H1 (cell line): ENCODE measurements at regions not wholly inside any gene's neighbourhood (a gene's known extent, or its start where the extent isn't known, plus 50 kb on each side); places are given as distances from the start of the nearest gene placed in this dataset.

Experiments
- CTCF ChIA-PET: fragments of 300-600 bp; sonication (Branson Sonifier 250); formaldehyde crosslinking; loops from one replicate; lab custom pipeline; 2021; ENCODE audit not compliant: partially characterized antibody; lab: Charles Lee
- POLR2A ChIA-PET: fragments of 300-600 bp; sonication (Branson Sonifier 250); formaldehyde crosslinking; loops from one replicate; lab custom pipeline; 2021; ENCODE audit warnings: inconsistent platforms; ENCODE audit not compliant: partially characterized antibody; lab: Charles Lee
- DNase-seq, 2 experiments: peaks; one replicate each; pipeline versions ENCODE4 v3.0.0 to v3.0.0-alpha.2; 2010 to 2022; ENCODE audit warnings: low spot score in 2 of 2, low read depth in 1 of 2, mixed read lengths in 1 of 2
- FAIRE-seq: peaks from 2 replicates; lab custom pipeline; 2011; peaks lifted over from hg19 to GRCh38; lab: Jason Lieb, UNC
- H2AFZ ChIP-seq: 2 replicates; pipeline ENCODE4 v1.8.1; 2012; ENCODE audit warnings: low read length, inconsistent platforms
- H2AK5ac ChIP-seq: 2 replicates; pipeline ENCODE4 v1.6.1; 2013; ENCODE audit warnings: low read depth, low read length
- H2BK120ac ChIP-seq: replicated peaks from 2 replicates; pipeline ENCODE3; 2013; ENCODE audit warnings: low read depth, low read length, inconsistent platforms
- H2BK12ac ChIP-seq: 2 replicates; pipeline ENCODE4 v1.6.1; 2013; ENCODE audit warnings: low read depth, low read length
- H2BK15ac ChIP-seq: 2 replicates; pipeline ENCODE4 v1.6.1; 2013; ENCODE audit warnings: low read length
- H2BK20ac ChIP-seq: 2 replicates; pipeline ENCODE4 v1.6.1; 2013; ENCODE audit warnings: low read length
- H2BK5ac ChIP-seq: 2 replicates; pipeline ENCODE4 v1.6.1; 2013; ENCODE audit warnings: low read depth, low read length
- H3K14ac ChIP-seq: 2 replicates; pipeline ENCODE4 v1.6.1; 2013; ENCODE audit warnings: inconsistent platforms; ENCODE audit not compliant: insufficient read length
- H3K18ac ChIP-seq: 2 replicates; pipeline ENCODE4 v1.6.1; 2013; ENCODE audit warnings: low read length; ENCODE audit errors: extremely low read depth
- H3K23ac ChIP-seq: 2 replicates; pipeline ENCODE4 v1.6.1; 2013; ENCODE audit warnings: inconsistent platforms; ENCODE audit not compliant: insufficient read length
- H3K23me2 ChIP-seq: 2 replicates; pipeline ENCODE4 v1.6.1; 2013; ENCODE audit warnings: low read depth, low read length
- H3K27ac ChIP-seq: 2 replicates; pipeline ENCODE4 v1.6.1; 2011; ENCODE audit warnings: low read depth, low read length, inconsistent platforms
- H3K27me3 ChIP-seq, 4 experiments: replicated peaks in 1 of 4; 1 replicate in 1 of 4; 2 replicates in 3 of 4; pipeline versions ENCODE4 v1.6.1 to v1.8.1; 2011 to 2013; ENCODE audit warnings: low read length in 3 of 4, mild to moderate bottlenecking in 3 of 4, inconsistent platforms in 2 of 4, mixed read lengths in 2 of 4, moderate library complexity in 1 of 4; ENCODE audit not compliant: control insufficient read depth in 3 of 4, insufficient read depth in 3 of 4; ENCODE audit errors: extremely low read depth in 1 of 4
- H3K36me3 ChIP-seq, 4 experiments: 2 replicates each; pipeline versions ENCODE4 v1.6.1 to v1.8.1; 2011 to 2013; ENCODE audit warnings: mild to moderate bottlenecking in 4 of 4, low read length in 3 of 4, moderate library complexity in 2 of 4, control low read depth in 1 of 4, inconsistent platforms in 1 of 4; ENCODE audit not compliant: insufficient read depth in 4 of 4, control insufficient read depth in 2 of 4
- H3K4ac ChIP-seq: replicated peaks from 2 replicates; pipeline ENCODE3; 2013; ENCODE audit warnings: low read length, low read depth, mixed read lengths, inconsistent platforms; ENCODE audit not compliant: insufficient read length
- H3K4me1 ChIP-seq, 4 experiments: replicated peaks in 1 of 4; 1 replicate in 1 of 4; 2 replicates in 3 of 4; pipeline versions ENCODE4 v1.6.1 to v1.8.1; 2011 to 2013; ENCODE audit warnings: low read length in 3 of 4, inconsistent platforms in 2 of 4, mixed read lengths in 1 of 4; ENCODE audit not compliant: insufficient read depth in 4 of 4, control insufficient read depth in 3 of 4
- H3K4me2 ChIP-seq, 2 experiments: 2 replicates each; pipeline versions ENCODE4 v1.6.1 to v1.8.1; 2011 to 2013; ENCODE audit warnings: low read depth in 2 of 2, low read length in 2 of 2, control low read depth in 1 of 2, inconsistent platforms in 1 of 2, mild to moderate bottlenecking in 1 of 2; ENCODE audit not compliant: insufficient read depth in 1 of 2
- H3K4me3 ChIP-seq, 4 experiments: fragments of 200-600, 300-600 bp in 1 of 4; sonication (generic), shearing (Covaris generic), sonication (Bioruptor Twin) in 1 of 4; 2 replicates each; pipeline versions ENCODE4 v1.5.1 to v1.8.1; 2011 to 2016; ENCODE audit warnings: low read length in 4 of 4, low read depth in 3 of 4, control low read depth in 2 of 4, inconsistent platforms in 2 of 4, mild to moderate bottlenecking in 2 of 4, mixed read lengths in 1 of 4, moderate library complexity in 1 of 4; ENCODE audit not compliant: insufficient read depth in 2 of 4; ENCODE audit errors: extremely low read depth in 1 of 4
- H3K56ac ChIP-seq: replicated peaks from 2 replicates; pipeline ENCODE3; 2013; ENCODE audit warnings: low read depth, mild to moderate bottlenecking, mixed read lengths, low read length, inconsistent platforms; ENCODE audit not compliant: insufficient read length
- H3K79me1 ChIP-seq: 2 replicates; pipeline ENCODE4 v1.6.1; 2013; ENCODE audit warnings: low read depth, low read length, control low read depth
- H3K79me2 ChIP-seq, 2 experiments: 2 replicates each; pipeline versions ENCODE4 v1.6.1 to v1.8.1; 2012 to 2013; ENCODE audit warnings: low read length in 2 of 2, mild to moderate bottlenecking in 2 of 2, inconsistent platforms in 1 of 2; ENCODE audit not compliant: insufficient read depth in 2 of 2, control insufficient read depth in 1 of 2
- H3K9ac ChIP-seq, 4 experiments: replicated peaks in 1 of 4; 1 replicate in 1 of 4; 2 replicates in 3 of 4; pipeline versions ENCODE4 v1.6.1 to v1.8.1; 2011 to 2013; ENCODE audit warnings: low read depth in 3 of 4, low read length in 3 of 4, control low read depth in 2 of 4, mild to moderate bottlenecking in 2 of 4, moderate library complexity in 2 of 4, inconsistent platforms in 1 of 4; ENCODE audit errors: extremely low read depth in 1 of 4
- H3K9me3 ChIP-seq, 2 experiments: 2 replicates each; pipeline versions ENCODE4 v1.6.1 to v1.8.1; 2012 to 2013; ENCODE audit warnings: mild to moderate bottlenecking in 2 of 2, moderate library complexity in 2 of 2, control low read depth in 1 of 2, inconsistent platforms in 1 of 2, low read depth in 1 of 2, low read length in 1 of 2, mixed read lengths in 1 of 2; ENCODE audit not compliant: insufficient read depth in 2 of 2
- H4K20me1 ChIP-seq, 2 experiments: replicated peaks in 1 of 2; 2 replicates each; pipeline versions ENCODE3 to v1.8.1; 2011 to 2013; ENCODE audit warnings: inconsistent platforms in 2 of 2, low read length in 2 of 2, mild to moderate bottlenecking in 1 of 2; ENCODE audit not compliant: insufficient read depth in 2 of 2, control insufficient read depth in 1 of 2
- H4K5ac ChIP-seq: 2 replicates; pipeline ENCODE4 v1.6.1; 2013; ENCODE audit warnings: low read length, low read depth, mixed read lengths, inconsistent platforms; ENCODE audit not compliant: insufficient read length
- H4K8ac ChIP-seq: 2 replicates; pipeline ENCODE4 v1.8.0; 2013; ENCODE audit warnings: mild to moderate bottlenecking, moderate library complexity, low read length, inconsistent platforms; ENCODE audit not compliant: insufficient read depth; ENCODE audit errors: extremely low read depth
- H4K91ac ChIP-seq: replicated peaks from 2 replicates; pipeline ENCODE3; 2013; ENCODE audit warnings: low read length, mixed read lengths, inconsistent platforms; ENCODE audit not compliant: insufficient read length
- ATF3 ChIP-seq: IDR thresholded peaks from 2 replicates; pipeline ENCODE4 v1.6.1; 2011; ENCODE audit warnings: low read depth, mild to moderate bottlenecking, low read length; ENCODE audit not compliant: insufficient read depth
- JUN ChIP-seq: IDR thresholded peaks from 2 replicates; pipeline ENCODE4 v1.6.1; 2011; ENCODE audit warnings: low read depth, mild to moderate bottlenecking, improper control_type of control experiment, low read length
- POLR2A ChIP-seq, 2 experiments: IDR thresholded peaks; 1 replicate in 1 of 2; 2 replicates in 1 of 2; pipeline ENCODE4 v1.6.1; 2011; ENCODE audit warnings: low read depth in 2 of 2, low read length in 2 of 2, mild to moderate bottlenecking in 2 of 2; ENCODE audit errors: control extremely low read depth in 1 of 2
- SIRT6 ChIP-seq: IDR thresholded peaks from one replicate; pipeline ENCODE4 v1.7.1; 2012; ENCODE audit warnings: low read length, inconsistent platforms
- SRF ChIP-seq: IDR thresholded peaks from 2 replicates; pipeline ENCODE4 v1.6.1; 2011; ENCODE audit warnings: mild to moderate bottlenecking, low read depth, low read length, moderate library complexity
- WGBS, 2 experiments: shearing (Covaris generic) in 1 of 2; methylation state at CpG; one replicate each; pipeline versions ENCODE4 v1.1.6 to v1.1.7; 2013 to 2015; ENCODE audit warnings: low lambda C conversion rate in 2 of 2, mixed read lengths in 2 of 2, inconsistent platforms in 1 of 2, low coverage in 1 of 2, missing lambda C conversion rate in 1 of 2; ENCODE audit not compliant: insufficient replicate concordance in 2 of 2, insufficient coverage in 1 of 2, insufficient read length in 1 of 2; ENCODE audit errors: extremely low coverage in 1 of 2, missing lambda C conversion rate in 1 of 2; 5-methylcytosine and 5-hydroxymethylcytosine counted together
- TF ChIP-seq, protein P1 (sequence below): IDR thresholded peaks from 2 replicates; pipeline ENCODE4 v1.6.1; 2012; ENCODE audit warnings: inconsistent platforms

DNA sequence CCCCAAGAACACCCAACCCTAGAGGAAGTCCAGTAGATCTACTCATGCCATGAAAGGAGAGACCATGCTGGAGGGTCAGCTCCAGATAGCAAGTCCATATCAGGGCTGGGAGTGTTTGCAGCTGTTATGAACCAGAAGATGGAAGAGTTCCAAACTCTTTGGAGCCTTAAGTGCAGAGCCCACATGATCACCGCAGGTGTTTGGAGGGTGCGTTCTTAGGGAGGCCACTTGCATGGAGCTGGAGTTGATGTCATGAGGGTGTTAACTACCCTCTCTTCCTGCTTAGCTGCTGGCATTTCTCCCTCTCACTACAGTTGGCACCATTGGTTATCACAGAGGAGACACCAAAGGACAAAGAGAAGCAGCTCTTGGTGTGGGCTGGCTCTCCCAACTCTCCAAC is 616.9 kb downstream of the AJAP1 start:
- Histone ChIP-seq H3K4ac (no peak overlapping the region), H3K23ac (no peak overlapping the region), H3K79me1 (no peaks in the 10 kb centered on the region), H3K36me3 (no peaks in the 10 kb centered on the region), H2BK120ac (no peak overlapping the region), H3K79me2 (no peaks in the 10 kb centered on the region), H4K91ac (no peak overlapping the region), H2AK5ac (no peak overlapping the region), H3K9ac (no peak overlapping the region), H3K4me1 (peaks cover 0 to 11% (median 6%) of the 10 kb centered on the region in 4 experiments; a peak in 6 of 7 replicates), H3K4me3 (no peak overlapping the region), H3K27ac (no peak overlapping the region), H2BK15ac (no peak overlapping the region), H4K8ac (no peak overlapping the region), H3K56ac (no peak overlapping the region), H3K27me3 (peaks cover 0 to 3% (median under 1%) of the 10 kb centered on the region in 4 experiments; a peak in 2 of 7 replicates), H4K5ac (no peak overlapping the region), H4K20me1 (no peaks in the 10 kb centered on the region), H2BK20ac (no peak overlapping the region), H2BK5ac (no peak overlapping the region), H3K14ac (no peak overlapping the region), H3K18ac (no peak overlapping the region), H2AFZ (no peak overlapping the region), H3K4me2 (no peak overlapping the region), H3K9me3 (0 out of 4 replicates have a peak, but pooled peaks cover 0 to 3% of the 10 kb centered on the region in 2 experiments), H3K23me2 (no peaks in the 10 kb centered on the region), H2BK12ac (no peak overlapping the region)
- DNase-seq, result no peak
- FAIRE-seq, result no peak
- 97% methylated on average over 2 of the region's 2 CpGs; no CpG with 5 or more reads in 1 of the 2 experiments for WGBS, 2 experiments
- ChIA-PET POLR2A (no interaction called here), CTCF (no interaction called here)
- TF ChIP-seq, protein P1, sequence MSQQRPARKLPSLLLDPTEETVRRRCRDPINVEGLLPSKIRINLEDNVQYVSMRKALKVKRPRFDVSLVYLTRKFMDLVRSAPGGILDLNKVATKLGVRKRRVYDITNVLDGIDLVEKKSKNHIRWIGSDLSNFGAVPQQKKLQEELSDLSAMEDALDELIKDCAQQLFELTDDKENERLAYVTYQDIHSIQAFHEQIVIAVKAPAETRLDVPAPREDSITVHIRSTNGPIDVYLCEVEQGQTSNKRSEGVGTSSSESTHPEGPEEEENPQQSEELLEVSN, result no peak
- TF ChIP-seq POLR2A (IDR thresholded peaks at IDR 0.05; ENCODE audit: control extremely low read depth in 1 of 2, low read depth in 2 of 2, low read length in 2 of 2) (no peak), SIRT6 (no peak), JUN (no peak), SRF (no peak), ATF3 (no peak)
